B cell (primary cell): ENCODE measurements at regions not wholly inside any gene's neighbourhood (a gene's known extent, or its start where the extent isn't known, plus 50 kb on each side); places are given as distances from the start of the nearest gene placed in this dataset.

ENCODE experiments used
- ATAC-seq: fragments of 200-7000 bp; cut with Tn5 transposase; one replicate; pipeline ENCODE4 v1.10.0; 2021; ENCODE audit warnings: low read depth, mild to moderate bottlenecking, moderate number of reproducible peaks, moderate library complexity
- CTCF ChIA-PET: fragments of 350-600 bp; sonication (Branson Sonifier 250); formaldehyde crosslinking; loops from one replicate; lab custom pipeline; 2021; ENCODE audit warnings: antibody characterized with exemption, inconsistent platforms; lab: Charles Lee
- POLR2A ChIA-PET: fragments of 350-600 bp; sonication (Branson Sonifier 250); formaldehyde crosslinking; loops from one replicate; lab custom pipeline; 2021; ENCODE audit warnings: antibody characterized with exemption; lab: Charles Lee
- DNase-seq: peaks from one replicate; pipeline ENCODE4 v3.0.0; 2013
- H2AFZ ChIP-seq: 2 replicates; pipeline ENCODE4 v1.6.1; 2012; ENCODE audit warnings: mild to moderate bottlenecking, low read depth, low read length; ENCODE audit not compliant: insufficient read depth, poor library complexity, severe bottlenecking
- H3K27ac ChIP-seq, 2 donors: 1 replicate in 1 of 2; 2 replicates in 1 of 2; pipeline ENCODE4 v1.5.1; 2012 to 2013; ENCODE audit warnings: low read length in 2 of 2, mild to moderate bottlenecking in 2 of 2, moderate library complexity in 1 of 2
- H3K27me3 ChIP-seq, 4 experiments: fragments of 200-600 bp in 1 of 4; sonication (generic) in 1 of 4; replicated peaks in 1 of 4; 1 replicate in 2 of 4; 2 replicates in 2 of 4; pipeline versions ENCODE4 v1.6.1 to v1.7.0; 2013 to 2016; ENCODE audit warnings: low read length in 3 of 4, mild to moderate bottlenecking in 2 of 4, mixed read lengths in 1 of 4, moderate library complexity in 1 of 4; ENCODE audit not compliant: insufficient read depth in 4 of 4, control insufficient read depth in 3 of 4; ENCODE audit errors: control extremely low read depth in 1 of 4
- H3K36me3 ChIP-seq, 2 experiments: replicated peaks in 1 of 2; 1 replicate in 1 of 2; 2 replicates in 1 of 2; pipeline versions ENCODE4 v1.6.1 to v1.7.1; 2013; ENCODE audit warnings: low read length in 1 of 2; ENCODE audit not compliant: insufficient read depth in 2 of 2, control insufficient read depth in 1 of 2; ENCODE audit errors: control extremely low read depth in 1 of 2, extremely low read depth in 1 of 2
- H3K4me1 ChIP-seq, 2 donors: fragments of 200-600 bp in 1 of 2; sonication (generic) in 1 of 2; 1 replicate in 1 of 2; 2 replicates in 1 of 2; pipeline versions ENCODE4 v1.5.1 to v1.6.1; 2013 to 2017; ENCODE audit warnings: low read length in 2 of 2; ENCODE audit not compliant: control insufficient read depth in 2 of 2, insufficient read depth in 2 of 2
- H3K4me2 ChIP-seq: replicated peaks from 2 replicates; pipeline ENCODE3; 2012; ENCODE audit warnings: mild to moderate bottlenecking, low read depth, low read length; ENCODE audit not compliant: poor library complexity, severe bottlenecking
- H3K4me3 ChIP-seq, 5 experiments: fragments of 200-600 bp in 1 of 5; sonication (generic) in 1 of 5; 1 replicate in 3 of 5; 2 replicates in 2 of 5; pipeline versions ENCODE4 v1.5.1 to v1.7.0; 2011 to 2016; ENCODE audit warnings: low read length in 4 of 5, mild to moderate bottlenecking in 4 of 5, low read depth in 2 of 5, control low read depth in 1 of 5, moderate library complexity in 1 of 5; ENCODE audit not compliant: insufficient read depth in 1 of 5; ENCODE audit errors: control extremely low read depth in 1 of 5, extremely low read depth in 1 of 5
- H3K79me2 ChIP-seq: fragments of 200-600 bp; sonication (generic); one replicate; pipeline ENCODE4 v1.6.0; 2016; ENCODE audit warnings: low read length; ENCODE audit not compliant: control insufficient read depth, insufficient read depth
- H3K9ac ChIP-seq: fragments of 200-600 bp; sonication (generic); 2 replicates; pipeline ENCODE4 v1.6.1; 2017; ENCODE audit warnings: mild to moderate bottlenecking, low read length, moderate library complexity
- H3K9me3 ChIP-seq, 3 donors: one replicate each; pipeline versions ENCODE4 v1.6.1 to v1.7.1; 2013; ENCODE audit warnings: low read length in 2 of 3; ENCODE audit not compliant: control insufficient read depth in 2 of 3, insufficient read depth in 1 of 3; ENCODE audit errors: control extremely low read depth in 1 of 3
- H4K20me1 ChIP-seq: 2 replicates; pipeline ENCODE4 v1.6.0; 2012; ENCODE audit warnings: mild to moderate bottlenecking, low read length; ENCODE audit not compliant: insufficient read depth, control insufficient read depth, poor library complexity, severe bottlenecking
- H3K27ac Mint-ChIP-seq: one replicate; pipeline ENCODE4 v1.8.0; 2021; ENCODE audit warnings: mixed read lengths
- H3K27me3 Mint-ChIP-seq: one replicate; pipeline ENCODE4 v1.8.0; 2021; ENCODE audit warnings: mixed read lengths
- H3K4me1 Mint-ChIP-seq: one replicate; pipeline ENCODE4 v1.8.0; 2021; ENCODE audit warnings: mixed read lengths
- H3K4me3 Mint-ChIP-seq: one replicate; pipeline ENCODE4 v1.8.0; 2021; ENCODE audit warnings: mixed read lengths
- H3K9me3 Mint-ChIP-seq: one replicate; pipeline ENCODE4 v1.8.0; 2022; ENCODE audit warnings: mixed read lengths; ENCODE audit not compliant: insufficient read depth
- CTCF ChIP-seq: fragments of 200-600 bp; IDR thresholded peaks from one replicate; pipeline ENCODE4 v1.8.0; 2022; ENCODE audit warnings: antibody characterized with exemption, mild to moderate bottlenecking
- EZH2 ChIP-seq: IDR thresholded peaks from 2 replicates; pipeline ENCODE4 v1.6.1; 2012; ENCODE audit warnings: borderline replicate concordance, low read depth, mild to moderate bottlenecking, moderate library complexity, low read length; ENCODE audit not compliant: insufficient read depth, poor library complexity, severe bottlenecking
- WGBS: methylation state at CpG from one replicate; pipeline ENCODE4 v1.1.5; 2013; ENCODE audit warnings: missing lambda C conversion rate; ENCODE audit not compliant: insufficient coverage; 5-methylcytosine and 5-hydroxymethylcytosine counted together
- intact Hi-C: fragments of 100-400 bp; cut with micrococcal nuclease; formaldehyde crosslinking; loops from one replicate; pipeline ENCODE4 v1.10.0; 2022

DNA sequence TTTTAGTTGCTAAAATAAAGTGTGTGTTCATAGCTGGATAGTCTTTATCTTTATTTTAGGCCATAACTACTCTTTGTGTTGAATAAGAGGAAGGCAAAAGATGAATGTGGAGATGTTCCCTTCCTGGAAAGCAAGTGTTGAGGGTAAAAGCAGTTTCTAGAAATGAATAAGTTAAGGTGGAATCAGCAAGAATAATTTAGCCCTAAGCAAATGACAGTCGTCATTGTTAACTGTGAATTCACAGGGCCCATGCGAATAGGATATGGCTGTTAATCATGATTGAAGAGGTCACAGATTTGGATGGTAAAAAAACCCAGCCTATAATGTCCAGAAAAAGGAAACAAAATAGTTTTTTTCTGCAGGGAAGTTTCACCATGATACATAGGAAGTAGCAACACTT, 167.8 kb upstream of the PPP3CA start:
- Mint-ChIP-seq H3K4me3 (no peak overlapping the region), H3K27ac (no peak overlapping the region), H3K27me3 (no peaks in the 10 kb centered on the region), H3K9me3 (no peaks in the 10 kb centered on the region), H3K4me1 (no peaks in the 10 kb centered on the region)
- DNase-seq (no peak), ATAC-seq (no peak)
- Histone ChIP-seq H3K4me2 (no peak overlapping the region), H2AFZ (no peak overlapping the region), H3K9me3 (no peaks in the 10 kb centered on the region), H3K27ac (no peak overlapping the region), H3K36me3 (no peaks in the 10 kb centered on the region), H3K4me1 (no peaks in the 10 kb centered on the region), H4K20me1 (no peaks in the 10 kb centered on the region), H3K9ac (no peak overlapping the region), H3K4me3 (no peak overlapping the region), H3K79me2 (no peaks in the 10 kb centered on the region), H3K27me3 (no peaks in the 10 kb centered on the region)
- TF ChIP-seq CTCF (no peak), EZH2 (no peak)
- WGBS = 60% methylated on average over 1 of the region's 2 CpGs
- intact Hi-C loops = no loop called here
- ChIA-PET CTCF (no interaction called here), POLR2A (no interaction called here)

GRCh38 chr4:101512416-101512815, 165.1 kb upstream of the PPP3CA start:
- CTCF ChIA-PET = interaction anchor here (0.6 to 1.1 kb wide), 2 partner anchors 9 to 317 kb away, joined by 3 to 4 read pairs; no protein-coding TSS in a partner anchor
- TF ChIP-seq EZH2 (no peak), CTCF (no peak)
- no peak overlapping the region for H3K4me3 ChIP-seq
- 100% methylated on average over 2 of the region's 2 CpGs for WGBS
- Mint-ChIP-seq H3K27ac (no peak overlapping the region), H3K9me3 (no peaks in the 10 kb centered on the region), H3K4me1 (no peaks in the 10 kb centered on the region), H3K27me3 (no peaks in the 10 kb centered on the region), H3K4me3 (no peak overlapping the region)
- DNase-seq (no peak), ATAC-seq (no peak)
- H3K4me2 ChIP-seq = no peak overlapping the region
- no peak overlapping the region for H2AFZ ChIP-seq
- no peaks in the 10 kb centered on the region for H3K79me2 ChIP-seq
- H3K27me3 ChIP-seq = no peaks in the 10 kb centered on the region
- no peak overlapping the region for H3K9ac ChIP-seq
- H4K20me1 ChIP-seq = no peaks in the 10 kb centered on the region
- H3K27ac ChIP-seq = no peak overlapping the region
- H3K36me3 ChIP-seq = no peaks in the 10 kb centered on the region
- intact Hi-C loops = no loop called here
- POLR2A ChIA-PET = no interaction called here
- no peaks in the 10 kb centered on the region for H3K9me3 ChIP-seq
- no peaks in the 10 kb centered on the region for H3K4me1 ChIP-seq
